ENCODE measurements at regions not wholly inside any gene's neighbourhood (a gene's known extent, or its start where the extent isn't known, plus 50 kb on each side); places are given as distances from the start of the nearest gene placed in this dataset.

DNA sequence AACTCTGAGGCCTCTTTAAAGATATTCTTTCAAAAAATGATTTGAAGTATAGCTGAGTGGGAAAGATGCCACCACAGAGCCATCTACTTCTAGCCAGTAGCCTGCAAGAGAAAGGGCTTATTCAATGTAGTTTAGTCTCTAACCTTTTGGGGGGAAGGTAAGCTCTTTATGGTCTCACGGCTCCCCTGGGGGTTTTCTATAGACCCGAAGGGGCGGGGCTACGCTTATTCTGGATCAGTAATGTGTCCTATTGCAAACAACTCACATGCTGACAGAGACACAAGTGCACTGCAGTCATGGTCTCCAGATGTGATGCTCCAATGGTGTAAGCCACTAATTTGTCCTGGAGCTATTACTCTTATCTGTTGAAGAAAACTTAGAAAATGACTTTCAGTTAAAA, 53.4 kb upstream of the RPS23 start:
- H3K4me3 ChIP-seq (ENCODE audit: low read depth, low read length), result no peak overlapping the region
- in situ Hi-C loops (cut with HindIII; ENCODE audit: low pct_ligation_motif_present, low sequenced_read_pairs), result no loop called here
- no peak overlapping the region for H3K27ac ChIP-seq
- DNase-seq, result no peak
- TF ChIP-seq, protein P1, sequence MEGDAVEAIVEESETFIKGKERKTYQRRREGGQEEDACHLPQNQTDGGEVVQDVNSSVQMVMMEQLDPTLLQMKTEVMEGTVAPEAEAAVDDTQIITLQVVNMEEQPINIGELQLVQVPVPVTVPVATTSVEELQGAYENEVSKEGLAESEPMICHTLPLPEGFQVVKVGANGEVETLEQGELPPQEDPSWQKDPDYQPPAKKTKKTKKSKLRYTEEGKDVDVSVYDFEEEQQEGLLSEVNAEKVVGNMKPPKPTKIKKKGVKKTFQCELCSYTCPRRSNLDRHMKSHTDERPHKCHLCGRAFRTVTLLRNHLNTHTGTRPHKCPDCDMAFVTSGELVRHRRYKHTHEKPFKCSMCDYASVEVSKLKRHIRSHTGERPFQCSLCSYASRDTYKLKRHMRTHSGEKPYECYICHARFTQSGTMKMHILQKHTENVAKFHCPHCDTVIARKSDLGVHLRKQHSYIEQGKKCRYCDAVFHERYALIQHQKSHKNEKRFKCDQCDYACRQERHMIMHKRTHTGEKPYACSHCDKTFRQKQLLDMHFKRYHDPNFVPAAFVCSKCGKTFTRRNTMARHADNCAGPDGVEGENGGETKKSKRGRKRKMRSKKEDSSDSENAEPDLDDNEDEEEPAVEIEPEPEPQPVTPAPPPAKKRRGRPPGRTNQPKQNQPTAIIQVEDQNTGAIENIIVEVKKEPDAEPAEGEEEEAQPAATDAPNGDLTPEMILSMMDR (IDR thresholded peaks at IDR 0.05; ENCODE audit: low read depth, low read length, missing control alignments), result no peak
- no peaks in the 10 kb centered on the region for H3K27me3 ChIP-seq (replicated peaks)
- H3K36me3 ChIP-seq (replicated peaks), result no peaks in the 10 kb centered on the region

- in situ Hi-C loops (cut with HindIII; ENCODE audit: low pct_ligation_motif_present, low sequenced_read_pairs), result no loop called here
- H3K4me3 ChIP-seq (ENCODE audit: low read depth, low read length), result no peak overlapping the region
- no peaks in the 10 kb centered on the region for H3K36me3 ChIP-seq (replicated peaks)
- no peak overlapping the region for H3K27ac ChIP-seq
- TF ChIP-seq, protein P1 (IDR thresholded peaks at IDR 0.05; ENCODE audit: low read depth, low read length, missing control alignments), result no peak
- H3K27me3 ChIP-seq (replicated peaks), result no peaks in the 10 kb centered on the region
- DNase-seq, result no peak
These were observed 52.5 kb upstream of the RPS23 start for GRCh38 chr5:82330530-82331270.

- Histone ChIP-seq H3K27me3 (replicated peaks) (no peaks in the 10 kb centered on the region), H3K27ac (no peak overlapping the region), H3K36me3 (replicated peaks) (no peaks in the 10 kb centered on the region), H3K4me3 (ENCODE audit: low read depth, low read length) (no peak overlapping the region)
- TF ChIP-seq, protein P1 (IDR thresholded peaks at IDR 0.05; ENCODE audit: low read depth, low read length, missing control alignments), result no peak
- in situ Hi-C loops (cut with HindIII; ENCODE audit: low pct_ligation_motif_present, low sequenced_read_pairs), result no loop called here
- no peak for DNase-seq
These were observed 51.2 kb upstream of the RPS23 start for GRCh38 chr5:82329393-82329792.
